ENCODE measurements at regions not wholly inside any gene's neighbourhood (a gene's known extent, or its start where the extent isn't known, plus 50 kb on each side); places are given as distances from the start of the nearest gene placed in this dataset.
"Not testable (repeated sequence)": the region's sequence is repeated elsewhere in the genome, so short reads cannot be mapped to it uniquely, and the experiment has no call there.

DNA sequence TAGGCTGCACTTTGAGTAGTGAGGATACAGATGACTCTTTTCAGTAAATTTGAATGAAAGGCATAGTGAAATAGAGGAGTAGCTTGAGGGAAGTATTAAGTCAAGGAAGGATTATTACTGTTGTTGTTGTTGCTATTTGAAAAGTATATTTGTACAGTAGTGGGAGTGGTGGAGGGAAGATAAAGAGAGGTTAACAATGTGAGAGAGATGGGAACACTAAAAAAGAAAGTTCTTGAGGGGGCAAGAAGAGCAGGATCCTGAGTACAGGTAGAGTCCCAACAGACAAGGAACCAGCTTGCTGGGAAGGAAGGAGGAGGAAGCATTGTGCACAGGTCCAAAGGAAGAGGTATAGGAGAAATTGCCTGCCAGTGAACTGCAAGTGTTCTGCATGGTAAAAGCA is 75.6 kb upstream of the GOLGA8B start:
- no peak for DNase-seq (ENCODE audit: low read depth)
- no peak overlapping the region for H3K4me3 ChIP-seq (ENCODE audit: low read depth, low read length)

DNA sequence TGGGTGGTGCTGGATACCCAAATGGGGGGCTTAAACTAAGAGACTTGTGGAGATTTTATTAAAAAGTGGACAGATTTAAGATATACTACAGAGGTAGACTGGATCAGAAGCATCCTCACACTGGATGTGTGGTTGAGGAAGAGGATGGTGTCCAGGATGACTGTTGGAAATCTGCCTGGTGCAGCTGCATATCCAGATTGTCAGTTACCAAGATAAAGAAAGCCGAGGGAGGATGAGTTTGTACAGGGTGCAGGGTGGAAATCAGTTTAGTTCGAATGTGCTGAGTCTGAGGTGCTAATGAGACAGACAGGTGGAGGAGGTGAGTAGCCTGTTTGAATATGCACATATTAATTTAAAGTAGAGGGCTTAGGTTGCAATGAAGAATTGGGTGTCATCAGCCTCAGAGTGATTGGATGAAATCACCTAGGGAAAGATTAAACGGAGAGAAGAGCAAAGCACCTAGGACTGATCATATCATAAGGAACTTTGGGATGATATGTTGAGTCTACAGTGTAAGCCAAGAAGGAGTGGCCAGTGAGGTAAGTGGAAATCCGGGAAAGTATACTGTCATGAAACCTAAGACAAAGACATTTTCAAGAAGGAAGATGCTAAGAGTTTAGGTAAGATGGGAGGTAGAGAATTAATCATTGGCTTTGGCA is 74.1 kb upstream of the GOLGA8B start:
- no peak overlapping the region for H3K4me3 ChIP-seq (ENCODE audit: low read depth, low read length)
- TF ChIP-seq, protein P1, sequence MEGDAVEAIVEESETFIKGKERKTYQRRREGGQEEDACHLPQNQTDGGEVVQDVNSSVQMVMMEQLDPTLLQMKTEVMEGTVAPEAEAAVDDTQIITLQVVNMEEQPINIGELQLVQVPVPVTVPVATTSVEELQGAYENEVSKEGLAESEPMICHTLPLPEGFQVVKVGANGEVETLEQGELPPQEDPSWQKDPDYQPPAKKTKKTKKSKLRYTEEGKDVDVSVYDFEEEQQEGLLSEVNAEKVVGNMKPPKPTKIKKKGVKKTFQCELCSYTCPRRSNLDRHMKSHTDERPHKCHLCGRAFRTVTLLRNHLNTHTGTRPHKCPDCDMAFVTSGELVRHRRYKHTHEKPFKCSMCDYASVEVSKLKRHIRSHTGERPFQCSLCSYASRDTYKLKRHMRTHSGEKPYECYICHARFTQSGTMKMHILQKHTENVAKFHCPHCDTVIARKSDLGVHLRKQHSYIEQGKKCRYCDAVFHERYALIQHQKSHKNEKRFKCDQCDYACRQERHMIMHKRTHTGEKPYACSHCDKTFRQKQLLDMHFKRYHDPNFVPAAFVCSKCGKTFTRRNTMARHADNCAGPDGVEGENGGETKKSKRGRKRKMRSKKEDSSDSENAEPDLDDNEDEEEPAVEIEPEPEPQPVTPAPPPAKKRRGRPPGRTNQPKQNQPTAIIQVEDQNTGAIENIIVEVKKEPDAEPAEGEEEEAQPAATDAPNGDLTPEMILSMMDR (IDR thresholded peaks at IDR 0.05; ENCODE audit: insufficient read depth, low read depth, low read length) = no peak
- no peak for DNase-seq (ENCODE audit: low read depth)

More for the DNA sequence above, 75.6 kb upstream of the GOLGA8B start:
- TF ChIP-seq, protein P1 (IDR thresholded peaks at IDR 0.05; ENCODE audit: insufficient read depth, low read depth, low read length) = no peak

DNA sequence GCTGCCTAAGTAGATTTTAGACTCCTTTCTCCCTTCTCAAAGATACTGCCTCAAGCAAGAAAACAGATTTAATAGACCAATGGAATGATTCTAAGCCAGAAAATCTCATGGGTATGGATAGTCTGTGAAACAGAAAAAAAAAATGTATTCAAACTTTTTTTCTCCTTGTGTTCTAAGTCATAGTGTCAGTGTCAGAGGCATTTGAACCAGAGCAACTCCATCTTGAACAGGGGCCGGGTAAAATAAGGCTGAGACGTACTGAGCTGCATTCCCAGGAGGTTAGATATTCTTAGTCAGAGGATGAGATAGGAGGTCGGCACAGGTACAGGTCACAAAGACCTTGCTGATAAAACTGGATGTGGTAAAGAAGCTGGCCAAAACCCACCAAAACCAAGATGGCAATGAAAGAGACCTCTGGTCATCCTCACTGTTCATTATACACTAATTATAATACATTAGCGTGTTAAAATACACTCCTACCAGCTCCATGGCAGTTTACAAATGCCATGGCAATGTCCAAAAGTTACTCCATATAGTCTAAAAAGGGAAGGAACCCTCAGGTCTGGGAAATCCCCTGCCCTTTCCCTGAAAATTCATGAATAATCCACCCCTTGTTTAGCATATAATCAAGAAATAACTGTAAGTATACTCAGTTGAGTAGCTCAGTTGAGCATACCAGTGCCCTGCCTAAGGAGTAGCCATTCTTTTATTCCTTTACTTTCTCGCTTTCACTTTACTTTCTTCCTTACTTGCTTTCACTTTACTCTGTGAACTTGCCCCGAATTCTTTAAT is 72.8 kb upstream of the GOLGA8B start:
- no peak overlapping the region for H3K4me3 ChIP-seq (ENCODE audit: low read depth, low read length)
- TF ChIP-seq, protein P1 (IDR thresholded peaks at IDR 0.05; ENCODE audit: insufficient read depth, low read depth, low read length) = no peak
- no peak for DNase-seq (ENCODE audit: low read depth)

DNA sequence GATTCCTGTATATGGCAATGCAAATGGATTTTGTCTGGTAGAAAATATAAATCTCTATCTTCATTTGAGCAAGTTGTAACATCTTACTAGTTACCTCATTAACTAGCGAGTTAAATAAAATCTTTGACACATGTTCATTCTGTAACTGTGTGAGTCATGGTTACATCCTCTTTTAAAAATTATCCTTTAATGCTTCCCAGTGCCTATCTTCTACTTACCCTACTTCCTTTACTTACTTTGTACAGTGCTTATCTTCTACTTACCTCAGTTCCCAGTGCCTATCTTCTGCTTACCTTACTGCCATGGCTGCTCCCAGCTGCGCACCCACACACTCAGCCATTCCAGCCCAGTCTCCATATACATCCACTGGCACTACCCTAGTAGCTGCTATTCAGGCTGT is 71.9 kb upstream of the GOLGA8B start:
- no peak overlapping the region for H3K4me3 ChIP-seq (ENCODE audit: low read depth, low read length)
- TF ChIP-seq, protein P1 (IDR thresholded peaks at IDR 0.05; ENCODE audit: insufficient read depth, low read depth, low read length) = no peak
- no peak for DNase-seq (ENCODE audit: low read depth)

DNA sequence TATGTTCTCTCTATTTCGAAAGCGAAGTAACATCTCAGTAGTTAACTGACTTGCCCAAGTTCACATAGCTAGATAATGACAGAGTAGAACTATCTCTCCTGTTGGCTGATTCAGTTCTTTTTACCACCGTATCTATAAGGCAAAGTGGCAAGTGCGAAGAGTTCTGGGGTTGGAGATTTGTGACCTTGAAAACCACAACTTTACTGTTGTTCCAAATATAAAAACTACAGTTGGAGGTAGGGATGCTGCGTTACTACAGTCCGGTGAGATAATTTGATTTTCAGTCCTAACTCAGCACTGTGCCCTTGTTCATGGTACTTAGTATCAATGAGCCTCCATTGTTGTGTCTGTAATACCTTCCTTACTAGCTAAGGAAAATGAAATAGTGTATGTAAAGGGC is 71.2 kb upstream of the GOLGA8B start:
- DNase-seq (ENCODE audit: low read depth) = no peak
- TF ChIP-seq, protein P1 (IDR thresholded peaks at IDR 0.05; ENCODE audit: insufficient read depth, low read depth, low read length) = no peak
- H3K4me3 ChIP-seq (ENCODE audit: low read depth, low read length) = no peak overlapping the region

DNA sequence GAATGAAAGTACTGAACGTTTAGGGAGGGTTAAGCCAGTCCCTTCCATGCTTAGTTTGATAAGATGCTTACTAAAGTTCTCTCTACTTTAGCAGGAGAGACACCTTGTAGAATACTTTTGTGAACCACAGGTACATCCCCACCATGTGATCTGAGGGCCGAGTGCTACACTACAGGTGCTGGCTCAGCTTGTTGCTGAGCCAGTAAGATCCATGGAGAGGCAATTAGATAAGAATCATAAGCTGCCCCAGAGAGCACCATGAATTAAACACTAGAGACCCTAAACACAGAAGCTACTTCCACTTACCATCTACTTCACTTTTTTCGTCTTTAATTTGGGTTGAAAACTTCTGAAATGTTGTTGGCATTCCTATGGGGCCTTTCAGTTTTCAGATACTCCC is 70.5 kb upstream of the GOLGA8B start:
- TF ChIP-seq, protein P1 (IDR thresholded peaks at IDR 0.05; ENCODE audit: insufficient read depth, low read depth, low read length) = no peak
- no peak for DNase-seq (ENCODE audit: low read depth)
- no peak overlapping the region for H3K4me3 ChIP-seq (ENCODE audit: low read depth, low read length)

DNA sequence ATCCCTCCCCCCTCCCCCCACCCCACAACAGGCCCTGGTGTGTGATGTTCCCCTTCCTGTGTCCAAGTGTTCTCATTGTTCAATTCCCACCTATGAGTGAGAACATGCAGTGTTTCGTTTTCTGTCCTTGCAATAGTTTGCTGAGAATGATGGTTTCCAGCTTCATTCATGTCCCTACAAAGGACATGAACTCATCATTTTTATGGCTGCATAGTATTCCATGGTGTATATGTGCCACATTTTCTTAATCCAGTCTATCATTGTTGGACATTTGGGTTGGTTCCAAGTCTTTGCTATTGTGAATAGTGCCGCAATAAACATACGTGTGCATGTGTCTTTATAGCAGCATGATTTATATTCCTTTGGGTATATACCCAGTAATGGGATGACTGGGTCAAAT is 69.9 kb upstream of the GOLGA8B start:
- DNase-seq (ENCODE audit: low read depth); H3K4me3 ChIP-seq (ENCODE audit: low read depth, low read length): not testable (repeated sequence)

Data from fibroblast of villous mesenchyme (primary cell).